ENCODE measurements at regions not wholly inside any gene's neighbourhood (a gene's known extent, or its start where the extent isn't known, plus 50 kb on each side); places are given as distances from the start of the nearest gene placed in this dataset.

- TF ChIP-seq, protein P1, sequence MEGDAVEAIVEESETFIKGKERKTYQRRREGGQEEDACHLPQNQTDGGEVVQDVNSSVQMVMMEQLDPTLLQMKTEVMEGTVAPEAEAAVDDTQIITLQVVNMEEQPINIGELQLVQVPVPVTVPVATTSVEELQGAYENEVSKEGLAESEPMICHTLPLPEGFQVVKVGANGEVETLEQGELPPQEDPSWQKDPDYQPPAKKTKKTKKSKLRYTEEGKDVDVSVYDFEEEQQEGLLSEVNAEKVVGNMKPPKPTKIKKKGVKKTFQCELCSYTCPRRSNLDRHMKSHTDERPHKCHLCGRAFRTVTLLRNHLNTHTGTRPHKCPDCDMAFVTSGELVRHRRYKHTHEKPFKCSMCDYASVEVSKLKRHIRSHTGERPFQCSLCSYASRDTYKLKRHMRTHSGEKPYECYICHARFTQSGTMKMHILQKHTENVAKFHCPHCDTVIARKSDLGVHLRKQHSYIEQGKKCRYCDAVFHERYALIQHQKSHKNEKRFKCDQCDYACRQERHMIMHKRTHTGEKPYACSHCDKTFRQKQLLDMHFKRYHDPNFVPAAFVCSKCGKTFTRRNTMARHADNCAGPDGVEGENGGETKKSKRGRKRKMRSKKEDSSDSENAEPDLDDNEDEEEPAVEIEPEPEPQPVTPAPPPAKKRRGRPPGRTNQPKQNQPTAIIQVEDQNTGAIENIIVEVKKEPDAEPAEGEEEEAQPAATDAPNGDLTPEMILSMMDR (IDR thresholded peaks at IDR 0.05; ENCODE audit: insufficient read depth, missing control alignments): no peak
- FAIRE-seq (no peak), DNase-seq (ENCODE audit: insufficient read length, low spot score) (no peak)
Measured at GRCh38 chr5:3220638-3221288, 374.9 kb upstream of the IRX1 start.

DNA sequence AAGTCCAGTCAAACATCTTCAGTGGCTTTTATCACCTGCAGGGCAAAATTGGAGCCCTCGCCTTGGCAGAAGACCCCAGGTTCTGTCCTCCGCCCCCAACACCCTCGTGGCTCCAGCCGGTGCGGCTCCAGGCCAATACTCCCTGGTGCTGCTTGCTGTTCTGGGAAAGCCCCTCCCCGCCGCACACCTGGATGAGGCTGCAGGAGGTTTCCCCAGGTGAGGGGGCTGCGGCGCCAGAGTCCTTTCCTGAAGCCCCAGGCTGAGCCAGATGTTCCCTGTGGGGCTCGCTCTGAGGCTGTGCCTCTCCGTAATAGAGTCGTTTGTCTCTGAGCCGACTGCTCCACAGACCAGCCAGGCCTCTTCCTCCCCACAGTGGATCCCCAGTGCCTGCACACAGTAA lies 375.4 kb upstream of the IRX1 start:
- TF ChIP-seq, protein P1 (IDR thresholded peaks at IDR 0.05; ENCODE audit: insufficient read depth, missing control alignments): no peak
- FAIRE-seq: no peak
- DNase-seq (ENCODE audit: insufficient read length, low spot score): no peak

DNA sequence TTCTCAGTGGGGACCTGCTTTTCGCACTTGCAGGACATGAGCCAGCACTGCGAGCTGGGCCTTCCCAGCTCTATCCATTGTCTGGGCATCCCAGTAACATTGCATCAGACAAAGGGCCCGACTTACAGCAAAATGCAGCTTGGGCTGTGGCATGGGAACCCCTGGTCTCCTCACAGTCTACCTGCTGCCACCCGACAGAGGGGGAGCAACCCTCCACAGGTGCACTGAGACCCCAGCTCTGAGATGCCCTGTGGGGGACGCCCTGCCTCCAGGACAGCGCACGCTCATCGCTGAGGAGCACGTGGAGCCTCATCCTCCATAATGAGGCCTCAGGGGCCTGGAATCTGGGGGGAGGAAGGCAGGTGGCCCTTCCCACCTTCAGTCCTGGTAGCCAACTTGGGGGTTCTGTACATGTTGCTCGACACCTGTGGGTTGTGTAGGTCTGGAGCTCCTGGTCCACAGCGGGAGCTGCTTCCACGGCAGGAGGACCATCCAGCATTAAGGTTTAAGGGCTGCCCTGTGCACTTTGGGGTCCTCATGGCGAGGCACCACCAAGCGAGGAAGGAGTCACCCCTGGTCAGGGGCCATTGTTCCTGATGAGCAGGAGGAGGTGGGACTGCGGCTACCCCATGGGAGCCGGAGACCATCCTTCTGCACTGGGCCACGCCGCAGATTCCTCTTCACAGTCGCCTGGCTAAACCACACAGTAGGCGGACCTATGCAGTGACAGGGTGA lies 376.5 kb upstream of the IRX1 start:
- TF ChIP-seq, protein P1 (IDR thresholded peaks at IDR 0.05; ENCODE audit: insufficient read depth, missing control alignments): no peak
- no peak for DNase-seq (ENCODE audit: insufficient read length, low spot score)
- no peak for FAIRE-seq

GRCh38 chr5:3217771-3218495 lies 377.7 kb upstream of the IRX1 start:
- TF ChIP-seq, protein P1 (IDR thresholded peaks at IDR 0.05; ENCODE audit: insufficient read depth, missing control alignments): no peak
- no peak for DNase-seq (ENCODE audit: insufficient read length, low spot score)
- no peak for FAIRE-seq

DNA sequence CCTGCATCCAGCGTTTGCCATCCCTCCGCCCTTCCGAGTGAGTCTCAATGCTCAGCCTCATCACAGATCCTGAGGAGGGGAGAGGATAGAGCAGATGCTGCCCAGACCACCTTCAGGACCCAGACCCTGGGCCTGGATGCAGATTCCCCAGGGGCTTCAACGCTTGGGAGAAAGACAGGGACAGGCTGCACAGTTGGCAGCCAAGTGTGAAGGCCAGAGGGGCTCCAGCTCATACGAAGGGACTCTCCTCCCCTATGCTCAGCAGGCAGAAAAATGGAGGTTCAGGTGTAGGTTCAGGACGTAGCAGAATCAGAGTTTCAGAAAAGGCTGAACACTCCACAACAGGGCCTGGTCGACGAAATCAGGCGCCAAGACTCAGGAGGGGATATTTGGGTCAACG lies 378.5 kb upstream of the IRX1 start:
- DNase-seq (ENCODE audit: insufficient read length, low spot score): no peak
- no peak for FAIRE-seq
- TF ChIP-seq, protein P1 (IDR thresholded peaks at IDR 0.05; ENCODE audit: insufficient read depth, missing control alignments): no peak

GRCh38 chr5:3216386-3216785 lies 379.2 kb upstream of the IRX1 start:
- no peak for FAIRE-seq

More at GRCh38 chr5:3216386-3216785, 379.2 kb upstream of the IRX1 start:
- TF ChIP-seq, protein P1 (IDR thresholded peaks at IDR 0.05; ENCODE audit: insufficient read depth, missing control alignments): no peak
- no peak for DNase-seq (ENCODE audit: insufficient read length, low spot score)
